Uterus (tissue), 3 donors: ENCODE measurements at regions not wholly inside any gene's neighbourhood (a gene's known extent, or its start where the extent isn't known, plus 50 kb on each side); places are given as distances from the start of the nearest gene placed in this dataset.
"Not testable (repeated sequence)": the region's sequence is repeated elsewhere in the genome, so short reads cannot be mapped to it uniquely, and the experiment has no call there.

ENCODE experiments used
- DNase-seq, 2 donors: peaks; one replicate each; pipeline ENCODE4 v3.0.0-alpha.2; 2019 to 2020
- H3K27ac ChIP-seq, 2 donors: fragments of 200-600 bp; sonication (generic); 1 replicate in 1 of 2; 2 replicates in 1 of 2; pipeline ENCODE4 v1.5.1; 2016 to 2018
- H3K27me3 ChIP-seq, 2 donors: fragments of 200-600 bp; sonication (generic); one replicate each; pipeline ENCODE4 v1.5.1; 2018 to 2019; ENCODE audit warnings: control low read depth in 1 of 2
- H3K36me3 ChIP-seq, 2 donors: fragments of 200-600 bp; sonication (generic); one replicate each; pipeline ENCODE4 v1.5.1; 2019; ENCODE audit warnings: control low read depth in 1 of 2
- H3K4me1 ChIP-seq, 2 donors: fragments of 200-600 bp; sonication (generic); one replicate each; pipeline ENCODE4 v1.5.1; 2018 to 2019; ENCODE audit warnings: control low read depth in 1 of 2
- H3K4me3 ChIP-seq, 2 donors: fragments of 200-600 bp; sonication (generic); 1 replicate in 1 of 2; 2 replicates in 1 of 2; pipeline ENCODE4 v1.5.1; 2018 to 2019; ENCODE audit warnings: mild to moderate bottlenecking in 1 of 2
- H3K9me3 ChIP-seq, 2 donors: fragments of 200-600 bp; sonication (generic); one replicate each; pipeline ENCODE4 v1.5.1; 2019; ENCODE audit warnings: control low read depth in 1 of 2
- POLR2A ChIP-seq, 2 donors: fragments of 450-650 bp; IDR thresholded peaks; one replicate each; pipeline ENCODE4 v1.6.1; 2016; ENCODE audit warnings: antibody characterized with exemption in 2 of 2, mild to moderate bottlenecking in 1 of 2, moderate library complexity in 1 of 2
- intact Hi-C: fragments of 100-400 bp; cut with DNase I; formaldehyde crosslinking; loops from one replicate; pipeline ENCODE4 v1.15.1; 2023; ENCODE audit warnings: low total_unique reads
- TF ChIP-seq, protein P1 (sequence below), 4 experiments: fragments of 200-600 bp in 2 of 4; fragments of 450-650 bp in 2 of 4; sonication (generic) in 2 of 4; IDR thresholded peaks; one replicate each; pipeline ENCODE4 v1.5.1; 2016 to 2019; ENCODE audit warnings: antibody characterized with exemption in 4 of 4, mild to moderate bottlenecking in 2 of 4, moderate library complexity in 1 of 4
- donor health status: DM: yes; HTN: yes; CAD: no.

DNA sequence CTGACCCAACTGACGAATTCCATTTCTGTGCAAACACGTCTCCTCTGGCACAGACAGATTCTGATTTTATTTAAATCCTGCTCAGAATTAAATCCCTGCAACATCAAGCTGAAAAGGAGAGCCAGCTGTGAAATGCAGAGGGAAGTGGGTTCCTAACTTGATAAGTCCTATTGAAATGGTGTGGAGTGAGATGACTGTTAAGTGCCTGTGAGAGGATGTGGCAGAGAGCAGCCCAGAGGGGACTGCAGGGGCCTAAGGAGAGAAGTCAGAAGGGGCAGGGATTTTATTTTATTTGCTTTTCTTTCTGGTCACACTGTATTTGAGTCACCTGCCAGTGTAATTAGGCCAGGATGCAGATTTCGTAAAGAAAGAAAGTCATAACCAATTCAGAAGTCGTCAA lies 277.4 kb downstream of the NKX6-1 start:
- Histone ChIP-seq H3K36me3 (no peaks in the 10 kb centered on the region), H3K4me3 (no peak overlapping the region), H3K9me3 (no peaks in the 10 kb centered on the region), H3K27me3 (no peaks in the 10 kb centered on the region), H3K27ac (no peak overlapping the region), H3K4me1 (no peaks in the 10 kb centered on the region)
- TF ChIP-seq POLR2A (IDR thresholded peaks at IDR 0.05), result no peak
- TF ChIP-seq, protein P1, sequence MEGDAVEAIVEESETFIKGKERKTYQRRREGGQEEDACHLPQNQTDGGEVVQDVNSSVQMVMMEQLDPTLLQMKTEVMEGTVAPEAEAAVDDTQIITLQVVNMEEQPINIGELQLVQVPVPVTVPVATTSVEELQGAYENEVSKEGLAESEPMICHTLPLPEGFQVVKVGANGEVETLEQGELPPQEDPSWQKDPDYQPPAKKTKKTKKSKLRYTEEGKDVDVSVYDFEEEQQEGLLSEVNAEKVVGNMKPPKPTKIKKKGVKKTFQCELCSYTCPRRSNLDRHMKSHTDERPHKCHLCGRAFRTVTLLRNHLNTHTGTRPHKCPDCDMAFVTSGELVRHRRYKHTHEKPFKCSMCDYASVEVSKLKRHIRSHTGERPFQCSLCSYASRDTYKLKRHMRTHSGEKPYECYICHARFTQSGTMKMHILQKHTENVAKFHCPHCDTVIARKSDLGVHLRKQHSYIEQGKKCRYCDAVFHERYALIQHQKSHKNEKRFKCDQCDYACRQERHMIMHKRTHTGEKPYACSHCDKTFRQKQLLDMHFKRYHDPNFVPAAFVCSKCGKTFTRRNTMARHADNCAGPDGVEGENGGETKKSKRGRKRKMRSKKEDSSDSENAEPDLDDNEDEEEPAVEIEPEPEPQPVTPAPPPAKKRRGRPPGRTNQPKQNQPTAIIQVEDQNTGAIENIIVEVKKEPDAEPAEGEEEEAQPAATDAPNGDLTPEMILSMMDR (IDR thresholded peaks at IDR 0.05), result no peak
- intact Hi-C loops, result no loop called here
- DNase-seq, result no peak

DNA sequence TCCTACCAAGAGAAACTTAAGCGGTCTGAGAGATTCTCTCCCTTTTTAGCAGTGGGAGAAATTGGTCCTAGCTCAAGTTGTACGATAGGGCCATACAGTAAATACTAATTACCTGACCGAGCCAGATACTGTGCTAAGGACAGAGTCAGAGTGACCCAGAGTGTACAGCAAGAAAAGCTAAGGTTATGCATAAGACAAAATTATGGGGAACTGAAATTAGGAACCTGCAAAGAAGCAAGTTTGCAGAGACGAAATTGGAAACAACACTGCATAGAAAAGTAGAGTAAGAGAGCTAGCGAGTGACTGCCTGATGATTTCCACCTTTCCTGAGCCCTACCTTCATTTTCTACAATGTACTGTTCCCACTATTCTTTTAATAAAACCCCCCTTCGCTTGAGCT lies 278.1 kb downstream of the NKX6-1 start:
- Histone ChIP-seq H3K36me3 (no peaks in the 10 kb centered on the region), H3K4me3 (no peak overlapping the region), H3K4me1 (no peaks in the 10 kb centered on the region), H3K27ac (no peak overlapping the region), H3K9me3 (no peaks in the 10 kb centered on the region), H3K27me3 (no peaks in the 10 kb centered on the region)
- DNase-seq, result no peak
- TF ChIP-seq, protein P1 (IDR thresholded peaks at IDR 0.05), result no peak
- no peak for TF ChIP-seq POLR2A (IDR thresholded peaks at IDR 0.05)
- intact Hi-C loops, result no loop called here

DNA sequence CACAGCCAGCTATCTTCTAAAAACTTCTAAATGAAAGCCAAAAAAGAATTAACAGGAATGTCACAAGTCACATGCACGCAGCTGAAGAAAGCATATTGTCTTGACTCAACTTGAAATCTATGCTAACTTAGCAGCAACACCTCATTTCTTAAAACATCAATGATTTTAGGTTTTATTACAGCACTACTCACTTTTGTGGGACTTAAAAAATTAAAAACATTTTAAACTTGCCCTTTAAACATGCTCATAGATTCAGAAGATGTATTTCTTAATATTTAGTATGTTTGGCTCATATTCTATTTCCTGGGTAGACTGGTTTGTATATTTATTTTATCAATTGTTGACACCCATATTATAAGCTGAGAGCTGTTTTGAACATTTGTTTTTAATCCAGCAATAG lies 279.4 kb downstream of the NKX6-1 start:
- H3K4me3 ChIP-seq, result no peak overlapping the region
- TF ChIP-seq, protein P1 (IDR thresholded peaks at IDR 0.05), result no peak
- no peak for TF ChIP-seq POLR2A (IDR thresholded peaks at IDR 0.05)
- H3K36me3 ChIP-seq, result no peaks in the 10 kb centered on the region
- H3K27me3 ChIP-seq, result no peaks in the 10 kb centered on the region
- intact Hi-C loops, result no loop called here
- H3K9me3 ChIP-seq, result no peaks in the 10 kb centered on the region
- H3K4me1 ChIP-seq, result no peaks in the 10 kb centered on the region
- no peak for DNase-seq
- no peak overlapping the region for H3K27ac ChIP-seq

DNA sequence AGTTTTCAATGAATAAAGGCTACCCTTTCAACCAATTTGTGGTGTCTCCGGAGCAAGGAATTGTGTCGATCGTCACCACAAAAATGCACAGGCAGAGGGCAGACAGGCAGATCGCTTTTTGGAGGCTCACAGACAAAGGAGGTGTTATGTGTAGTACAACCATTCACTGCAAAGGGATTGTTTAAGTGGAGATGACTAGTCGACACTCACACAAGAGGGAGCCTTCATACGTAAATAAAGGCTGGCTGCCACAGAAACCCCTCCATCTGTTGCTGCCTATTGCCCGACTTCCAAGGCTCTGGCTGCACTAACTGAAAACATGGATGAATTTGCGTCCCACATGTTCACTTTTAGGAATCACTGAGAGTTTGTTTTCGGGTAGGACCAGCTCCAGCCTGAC lies 281.1 kb downstream of the NKX6-1 start:
- H3K9me3 ChIP-seq, result no peaks in the 10 kb centered on the region
- no peaks in the 10 kb centered on the region for H3K36me3 ChIP-seq
- DNase-seq, result no peak
- H3K4me1 ChIP-seq, result no peaks in the 10 kb centered on the region
- no peak overlapping the region for H3K4me3 ChIP-seq
- no peaks in the 10 kb centered on the region for H3K27me3 ChIP-seq
- H3K27ac ChIP-seq, result no peak overlapping the region
- intact Hi-C loops, result no loop called here
- TF ChIP-seq, protein P1 (IDR thresholded peaks at IDR 0.05), result no peak
- no peak for TF ChIP-seq POLR2A (IDR thresholded peaks at IDR 0.05)

DNA sequence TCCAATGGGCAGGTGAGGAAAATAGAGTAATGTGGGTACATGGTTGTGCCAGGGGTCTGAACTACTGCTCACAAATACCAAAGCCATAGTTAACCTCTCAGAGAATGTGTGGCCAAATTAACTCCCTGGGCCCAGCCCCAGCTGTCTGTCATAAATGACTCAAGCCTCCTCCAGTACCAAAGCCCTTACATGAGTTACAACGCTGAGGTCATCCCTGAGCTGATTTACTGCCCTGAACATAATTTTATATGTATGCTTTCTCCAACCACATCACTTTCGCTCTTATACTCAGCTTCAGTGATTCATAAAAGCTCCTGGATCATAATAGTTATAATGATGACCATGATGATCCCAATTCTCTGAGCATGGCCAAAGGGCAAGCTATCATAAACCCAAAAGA lies 283.9 kb downstream of the NKX6-1 start:
- no peaks in the 10 kb centered on the region for H3K27me3 ChIP-seq
- no peaks in the 10 kb centered on the region for H3K9me3 ChIP-seq
- intact Hi-C loops, result no loop called here
- no peaks in the 10 kb centered on the region for H3K36me3 ChIP-seq
- DNase-seq, result no peak
- TF ChIP-seq POLR2A (IDR thresholded peaks at IDR 0.05), result no peak
- TF ChIP-seq, protein P1 (IDR thresholded peaks at IDR 0.05), result no peak
- no peak overlapping the region for H3K4me3 ChIP-seq
- no peak overlapping the region for H3K27ac ChIP-seq
- no peaks in the 10 kb centered on the region for H3K4me1 ChIP-seq

DNA sequence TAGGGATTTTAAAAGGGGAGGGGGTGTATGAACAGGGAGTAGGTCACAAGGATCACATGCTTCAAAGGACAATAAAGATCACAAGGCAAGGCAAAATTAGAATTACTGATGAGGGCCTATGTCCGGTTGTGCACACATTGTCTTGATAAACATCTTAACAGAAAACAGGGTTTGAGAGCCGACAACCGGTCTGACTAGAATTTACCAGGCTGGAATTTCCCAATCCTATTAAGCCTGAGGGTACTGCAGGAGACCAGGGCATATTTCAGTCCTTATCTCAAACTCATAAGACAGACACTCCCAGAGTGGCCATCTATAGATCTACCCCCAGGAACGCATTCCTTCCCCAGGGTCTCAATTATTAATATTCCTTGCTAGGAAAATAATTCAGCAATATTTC lies 292.9 kb downstream of the NKX6-1 start:
- DNase-seq, H3K36me3 ChIP-seq, H3K9me3 ChIP-seq, H3K27me3 ChIP-seq, H3K27ac ChIP-seq, H3K4me1 ChIP-seq, intact Hi-C loops, H3K4me3 ChIP-seq: not testable (repeated sequence)
